ENCODE measurements at regions not wholly inside any gene's neighbourhood (a gene's known extent, or its start where the extent isn't known, plus 50 kb on each side); places are given as distances from the start of the nearest gene placed in this dataset.

DNA sequence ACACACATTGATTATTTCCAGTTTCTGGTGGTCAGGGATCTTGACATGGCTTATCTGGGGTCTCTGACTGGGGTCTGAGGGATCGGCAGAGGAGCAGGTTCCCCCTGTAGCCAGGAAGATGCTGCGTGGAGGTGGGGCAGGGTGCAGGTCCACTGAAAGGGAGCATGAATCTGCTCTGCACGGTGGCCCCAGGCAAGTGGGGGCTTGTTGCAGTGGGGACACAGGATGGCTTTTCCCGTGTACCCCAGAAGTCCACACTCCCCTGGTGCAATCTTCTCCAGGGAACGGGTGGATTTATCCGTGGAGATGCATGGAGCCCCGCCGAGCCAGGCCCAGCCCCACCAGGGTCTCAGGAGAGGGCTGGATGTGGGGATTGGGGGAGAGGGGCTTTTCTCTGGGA lies 210.4 kb upstream of the C14orf180 start:
- no peaks in the 10 kb centered on the region for H3K4me1 ChIP-seq (ENCODE audit: insufficient read depth, low read length)
- ATAC-seq (ENCODE audit: insufficient read depth, low read depth), result no peak
- H3K9ac ChIP-seq (ENCODE audit: low read depth, low read length), result no peak overlapping the region
- no peaks in the 10 kb centered on the region for H3K36me3 ChIP-seq (ENCODE audit: insufficient read depth, low read length)
- H3K27ac ChIP-seq (ENCODE audit: low read length), result no peak overlapping the region
- DNase-seq, result no peak
- H3K9me3 ChIP-seq (ENCODE audit: insufficient read depth, low read length, severe bottlenecking), result no peaks in the 10 kb centered on the region
- no peaks in the 10 kb centered on the region for H4K20me1 ChIP-seq (ENCODE audit: insufficient read depth, low read length)
- no peaks in the 10 kb centered on the region for H3K79me2 ChIP-seq (ENCODE audit: insufficient read depth, low read length)
- TF ChIP-seq EZH2 (IDR thresholded peaks at IDR 0.05; ENCODE audit: borderline replicate concordance, low read depth, low read length, severe bottlenecking), result no peak
- TF ChIP-seq, protein P1, sequence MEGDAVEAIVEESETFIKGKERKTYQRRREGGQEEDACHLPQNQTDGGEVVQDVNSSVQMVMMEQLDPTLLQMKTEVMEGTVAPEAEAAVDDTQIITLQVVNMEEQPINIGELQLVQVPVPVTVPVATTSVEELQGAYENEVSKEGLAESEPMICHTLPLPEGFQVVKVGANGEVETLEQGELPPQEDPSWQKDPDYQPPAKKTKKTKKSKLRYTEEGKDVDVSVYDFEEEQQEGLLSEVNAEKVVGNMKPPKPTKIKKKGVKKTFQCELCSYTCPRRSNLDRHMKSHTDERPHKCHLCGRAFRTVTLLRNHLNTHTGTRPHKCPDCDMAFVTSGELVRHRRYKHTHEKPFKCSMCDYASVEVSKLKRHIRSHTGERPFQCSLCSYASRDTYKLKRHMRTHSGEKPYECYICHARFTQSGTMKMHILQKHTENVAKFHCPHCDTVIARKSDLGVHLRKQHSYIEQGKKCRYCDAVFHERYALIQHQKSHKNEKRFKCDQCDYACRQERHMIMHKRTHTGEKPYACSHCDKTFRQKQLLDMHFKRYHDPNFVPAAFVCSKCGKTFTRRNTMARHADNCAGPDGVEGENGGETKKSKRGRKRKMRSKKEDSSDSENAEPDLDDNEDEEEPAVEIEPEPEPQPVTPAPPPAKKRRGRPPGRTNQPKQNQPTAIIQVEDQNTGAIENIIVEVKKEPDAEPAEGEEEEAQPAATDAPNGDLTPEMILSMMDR (IDR thresholded peaks at IDR 0.05; ENCODE audit: borderline replicate concordance, extremely low read depth, low read length, poor library complexity, severe bottlenecking), result no peak
- peaks cover 3% of the 10 kb centered on the region for H3K27me3 ChIP-seq (ENCODE audit: insufficient read depth, low read length, poor library complexity)
- H3K4me3 ChIP-seq (ENCODE audit: low read depth in 1 of 2, low read length in 2 of 2), result no peak overlapping the region
- no peak overlapping the region for H3K4me2 ChIP-seq (ENCODE audit: insufficient read depth, low read length)
- no peak overlapping the region for H2AFZ ChIP-seq (ENCODE audit: low read depth, low read length)

DNA sequence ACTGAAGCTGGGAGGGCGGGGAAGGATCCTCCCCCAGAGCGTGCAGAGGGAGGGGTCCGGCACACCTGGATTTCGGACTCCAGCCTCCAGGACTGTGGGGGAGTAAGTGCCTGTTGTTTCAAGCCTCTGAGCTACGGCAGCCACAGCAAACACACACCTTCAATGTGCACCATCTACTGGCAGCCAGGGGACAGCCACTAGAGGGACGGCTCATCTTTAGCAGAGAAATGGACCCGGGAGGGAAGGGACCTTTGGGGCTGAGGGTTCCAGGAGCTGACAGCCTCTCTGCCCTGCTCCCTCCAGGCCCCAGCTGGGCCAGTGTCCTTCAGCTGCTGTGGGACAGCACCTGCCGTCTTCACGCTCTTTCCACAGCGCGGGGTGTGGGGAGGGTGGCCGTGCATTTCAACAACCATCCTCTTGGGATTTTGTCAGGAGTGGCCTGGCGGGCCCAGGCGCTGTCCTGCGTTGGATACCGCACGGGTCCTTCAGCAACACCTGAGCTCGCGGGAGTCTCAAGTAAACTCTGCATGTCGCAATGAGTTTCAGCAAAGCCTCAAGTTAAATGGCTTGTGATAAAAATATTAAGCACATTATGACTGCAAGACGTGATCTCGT lies 209.2 kb upstream of the C14orf180 start:
- Histone ChIP-seq H3K4me3 (ENCODE audit: low read depth in 1 of 2, low read length in 2 of 2) (no peak overlapping the region), H3K27me3 (ENCODE audit: insufficient read depth, low read length, poor library complexity) (no peaks in the 10 kb centered on the region), H3K36me3 (ENCODE audit: insufficient read depth, low read length) (no peaks in the 10 kb centered on the region), H3K79me2 (ENCODE audit: insufficient read depth, low read length) (no peaks in the 10 kb centered on the region), H2AFZ (ENCODE audit: low read depth, low read length) (no peak overlapping the region), H3K9ac (ENCODE audit: low read depth, low read length) (no peak overlapping the region), H3K27ac (ENCODE audit: low read length) (no peak overlapping the region), H3K9me3 (ENCODE audit: insufficient read depth, low read length, severe bottlenecking) (no peaks in the 10 kb centered on the region), H4K20me1 (ENCODE audit: insufficient read depth, low read length) (no peaks in the 10 kb centered on the region), H3K4me2 (ENCODE audit: insufficient read depth, low read length) (no peak overlapping the region), H3K4me1 (ENCODE audit: insufficient read depth, low read length) (no peaks in the 10 kb centered on the region)
- no peak for DNase-seq
- ATAC-seq (ENCODE audit: insufficient read depth, low read depth), result no peak
- no peak for TF ChIP-seq EZH2 (IDR thresholded peaks at IDR 0.05; ENCODE audit: borderline replicate concordance, low read depth, low read length, severe bottlenecking)
- TF ChIP-seq, protein P1 (IDR thresholded peaks at IDR 0.05; ENCODE audit: borderline replicate concordance, extremely low read depth, low read length, poor library complexity, severe bottlenecking), result peak; percentile 36

DNA sequence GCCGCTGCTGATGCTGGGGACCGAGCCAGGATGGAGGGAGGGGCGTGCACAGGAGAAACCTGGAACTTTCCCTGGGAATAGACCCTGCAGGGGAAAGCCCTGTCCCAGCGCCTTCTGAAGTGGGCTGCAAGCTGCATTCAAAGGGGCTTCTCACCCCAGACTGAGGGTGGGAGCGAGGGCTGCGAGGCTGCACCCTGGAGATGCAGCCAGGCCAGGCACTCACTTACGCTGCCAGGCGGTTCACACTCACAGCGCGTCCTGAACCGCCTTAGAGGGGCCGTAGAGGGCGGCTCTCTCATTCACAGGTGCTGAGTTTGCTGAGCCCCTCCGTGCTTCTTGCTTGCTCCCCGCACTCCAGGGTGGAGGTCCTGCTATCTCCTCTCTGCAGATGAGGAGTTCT lies 208.5 kb upstream of the C14orf180 start:
- TF ChIP-seq, protein P1 (IDR thresholded peaks at IDR 0.05; ENCODE audit: borderline replicate concordance, extremely low read depth, low read length, poor library complexity, severe bottlenecking), result no peak
- no peak overlapping the region for H3K9ac ChIP-seq (ENCODE audit: low read depth, low read length)
- ATAC-seq (ENCODE audit: insufficient read depth, low read depth), result no peak
- H3K36me3 ChIP-seq (ENCODE audit: insufficient read depth, low read length), result no peaks in the 10 kb centered on the region
- no peak overlapping the region for H3K27ac ChIP-seq (ENCODE audit: low read length)
- H4K20me1 ChIP-seq (ENCODE audit: insufficient read depth, low read length), result no peaks in the 10 kb centered on the region
- H2AFZ ChIP-seq (ENCODE audit: low read depth, low read length), result no peak overlapping the region
- no peaks in the 10 kb centered on the region for H3K4me1 ChIP-seq (ENCODE audit: insufficient read depth, low read length)
- H3K4me2 ChIP-seq (ENCODE audit: insufficient read depth, low read length), result no peak overlapping the region
- H3K9me3 ChIP-seq (ENCODE audit: insufficient read depth, low read length, severe bottlenecking), result no peaks in the 10 kb centered on the region
- no peak for DNase-seq
- no peaks in the 10 kb centered on the region for H3K79me2 ChIP-seq (ENCODE audit: insufficient read depth, low read length)
- no peak overlapping the region for H3K4me3 ChIP-seq (ENCODE audit: low read depth in 1 of 2, low read length in 2 of 2)
- H3K27me3 ChIP-seq (ENCODE audit: insufficient read depth, low read length, poor library complexity), result no peaks in the 10 kb centered on the region

DNA sequence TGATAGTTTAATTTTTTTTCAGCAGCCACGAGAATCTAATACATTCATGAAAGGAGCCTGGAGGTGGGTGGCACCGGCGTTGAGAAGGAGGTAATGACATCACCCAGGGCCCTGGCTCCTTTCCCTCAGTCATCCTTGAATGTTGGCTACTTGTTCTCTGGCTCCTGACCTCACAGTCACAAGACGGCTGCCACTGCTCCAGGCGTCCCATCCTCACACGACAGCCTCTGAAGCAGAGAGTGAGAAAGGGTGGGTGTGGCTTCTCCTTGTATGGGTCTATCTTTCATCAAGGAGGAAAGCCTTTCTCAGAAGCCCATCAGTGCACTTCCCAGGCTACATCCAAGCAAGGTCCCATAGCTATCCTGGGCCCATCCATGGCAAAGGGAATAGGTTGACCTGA lies 207.6 kb upstream of the C14orf180 start:
- no peak for DNase-seq
- Histone ChIP-seq H3K4me2 (ENCODE audit: insufficient read depth, low read length) (no peak overlapping the region), H3K9ac (ENCODE audit: low read depth, low read length) (no peak overlapping the region), H3K9me3 (ENCODE audit: insufficient read depth, low read length, severe bottlenecking) (no peaks in the 10 kb centered on the region), H3K36me3 (ENCODE audit: insufficient read depth, low read length) (no peaks in the 10 kb centered on the region), H4K20me1 (ENCODE audit: insufficient read depth, low read length) (no peaks in the 10 kb centered on the region), H3K27me3 (ENCODE audit: insufficient read depth, low read length, poor library complexity) (no peaks in the 10 kb centered on the region), H3K4me1 (ENCODE audit: insufficient read depth, low read length) (no peaks in the 10 kb centered on the region), H3K79me2 (ENCODE audit: insufficient read depth, low read length) (no peaks in the 10 kb centered on the region), H3K27ac (ENCODE audit: low read length) (no peak overlapping the region), H2AFZ (ENCODE audit: low read depth, low read length) (no peak overlapping the region), H3K4me3 (ENCODE audit: low read depth in 1 of 2, low read length in 2 of 2) (no peak overlapping the region)
- ATAC-seq (ENCODE audit: insufficient read depth, low read depth), result no peak
- TF ChIP-seq, protein P1 (IDR thresholded peaks at IDR 0.05; ENCODE audit: borderline replicate concordance, extremely low read depth, low read length, poor library complexity, severe bottlenecking), result no peak
- no peak for TF ChIP-seq EZH2 (IDR thresholded peaks at IDR 0.05; ENCODE audit: borderline replicate concordance, low read depth, low read length, severe bottlenecking)
